H9 (cell line): ENCODE measurements at regions not wholly inside any gene's neighbourhood (a gene's known extent, or its start where the extent isn't known, plus 50 kb on each side); places are given as distances from the start of the nearest gene placed in this dataset.
"Not testable (repeated sequence)": the region's sequence is repeated elsewhere in the genome, so short reads cannot be mapped to it uniquely, and the experiment has no call there.

Experiments used
- DNase-seq: peaks from one replicate; pipeline ENCODE4 v3.0.0-alpha.2; 2017
- H2AFZ ChIP-seq: one replicate; pipeline ENCODE4 v1.6.1; 2013; ENCODE audit warnings: mild to moderate bottlenecking, low read length, control low read depth, moderate library complexity
- H2AK5ac ChIP-seq: 2 replicates; pipeline ENCODE4 v1.6.1; 2013; ENCODE audit warnings: low read length, control low read depth, mixed read lengths; ENCODE audit not compliant: insufficient read length
- H2BK120ac ChIP-seq: one replicate; pipeline ENCODE4 v1.6.1; 2013; ENCODE audit warnings: low read depth, mild to moderate bottlenecking, low read length, control low read depth, inconsistent platforms; ENCODE audit not compliant: poor library complexity, severe bottlenecking
- H2BK12ac ChIP-seq: 2 replicates; pipeline ENCODE4 v1.6.1; 2013; ENCODE audit warnings: low read length, control low read depth, mixed read lengths, low read depth; ENCODE audit not compliant: insufficient read length
- H2BK15ac ChIP-seq: 2 replicates; pipeline ENCODE4 v1.6.1; 2013; ENCODE audit warnings: low read depth, low read length, control low read depth
- H2BK20ac ChIP-seq: one replicate; pipeline ENCODE4 v1.6.1; 2013; ENCODE audit warnings: low read depth, mild to moderate bottlenecking, low read length, control low read depth, inconsistent platforms; ENCODE audit not compliant: poor library complexity, severe bottlenecking
- H2BK5ac ChIP-seq: 2 replicates; pipeline ENCODE4 v1.6.1; 2013; ENCODE audit warnings: low read length, control low read depth, mixed read lengths; ENCODE audit not compliant: insufficient read length
- H3K14ac ChIP-seq: 2 replicates; pipeline ENCODE4 v1.6.1; 2013; ENCODE audit warnings: low read length, control low read depth; ENCODE audit not compliant: insufficient read depth
- H3K18ac ChIP-seq: 2 replicates; pipeline ENCODE4 v1.6.1; 2013; ENCODE audit warnings: low read depth, mild to moderate bottlenecking, mixed read lengths, low read length, control low read depth; ENCODE audit not compliant: insufficient read length
- H3K23ac ChIP-seq: 2 replicates; pipeline ENCODE4 v1.6.1; 2013; ENCODE audit warnings: low read length, control low read depth, mixed read lengths, low read depth; ENCODE audit not compliant: insufficient read length
- H3K23me2 ChIP-seq: 2 replicates; pipeline ENCODE4 v1.6.1; 2013; ENCODE audit warnings: low read depth, mild to moderate bottlenecking, mixed read lengths, low read length, control low read depth; ENCODE audit not compliant: insufficient read length, poor library complexity, severe bottlenecking
- H3K27ac ChIP-seq: 2 replicates; pipeline ENCODE4 v1.5.1; 2013; ENCODE audit warnings: low read length, control low read depth, mixed read lengths, low read depth; ENCODE audit not compliant: insufficient read length
- H3K27me3 ChIP-seq: 2 replicates; pipeline ENCODE4 v1.6.1; 2013; ENCODE audit warnings: low read length, control low read depth, inconsistent platforms; ENCODE audit not compliant: insufficient read depth
- H3K4ac ChIP-seq: 2 replicates; pipeline ENCODE4 v1.6.1; 2013; ENCODE audit warnings: low read depth, mild to moderate bottlenecking, control low read depth, inconsistent platforms, low read length, moderate library complexity
- H3K4me1 ChIP-seq: 2 replicates; pipeline ENCODE4 v1.6.1; 2013; ENCODE audit warnings: low read length, control low read depth, inconsistent platforms; ENCODE audit not compliant: insufficient read depth
- H3K4me2 ChIP-seq: 2 replicates; pipeline ENCODE4 v1.6.1; 2013; ENCODE audit warnings: low read length, control low read depth, mixed read lengths; ENCODE audit not compliant: insufficient read length, insufficient read depth
- H3K56ac ChIP-seq: 2 replicates; pipeline ENCODE4 v1.6.1; 2013; ENCODE audit warnings: low read depth, mild to moderate bottlenecking, mixed read lengths, low read length, control low read depth; ENCODE audit not compliant: insufficient read length
- H3K79me1 ChIP-seq: 2 replicates; pipeline ENCODE4 v1.6.1; 2013; ENCODE audit warnings: low read depth, mild to moderate bottlenecking, moderate library complexity, low read length, control low read depth, inconsistent platforms; ENCODE audit not compliant: insufficient read depth, poor library complexity, severe bottlenecking
- H3K79me2 ChIP-seq: 2 replicates; pipeline ENCODE4 v1.6.1; 2013; ENCODE audit warnings: low read length, control low read depth, inconsistent platforms; ENCODE audit not compliant: insufficient read depth
- H3K9ac ChIP-seq: 2 replicates; pipeline ENCODE4 v1.6.1; 2013; ENCODE audit warnings: low read length, control low read depth, mixed read lengths; ENCODE audit not compliant: insufficient read length; ENCODE audit errors: extremely low read depth
- H3K9me3 ChIP-seq: one replicate; pipeline ENCODE4 v1.6.1; 2013; ENCODE audit warnings: low read depth, low read length, inconsistent platforms; ENCODE audit not compliant: control insufficient read depth
- H3T11ph ChIP-seq: one replicate; pipeline ENCODE4 v1.6.1; 2013; ENCODE audit warnings: mild to moderate bottlenecking, low read length, control low read depth, inconsistent platforms
- H4K20me1 ChIP-seq: one replicate; pipeline ENCODE4 v1.6.1; 2013; ENCODE audit not compliant: control insufficient read depth, insufficient read length, insufficient read depth
- H4K5ac ChIP-seq: 2 replicates; pipeline ENCODE4 v1.6.1; 2013; ENCODE audit warnings: low read depth, mild to moderate bottlenecking, mixed read lengths, low read length, control low read depth; ENCODE audit not compliant: insufficient read length
- H4K8ac ChIP-seq: replicated peaks from 2 replicates; pipeline ENCODE4 v1.6.1; 2013; ENCODE audit warnings: low read length, control low read depth, mixed read lengths, low read depth; ENCODE audit not compliant: insufficient read length
- H4K91ac ChIP-seq: 2 replicates; pipeline ENCODE4 v1.6.1; 2013; ENCODE audit warnings: low read depth, mild to moderate bottlenecking, moderate library complexity, mixed read lengths, low read length, control low read depth; ENCODE audit not compliant: insufficient read length
- H3K27ac Mint-ChIP-seq, 3 experiments: 2 replicates in 2 of 3; 3 replicates in 1 of 3; pipeline ENCODE4 v1.8.0; 2020 to 2021; ENCODE audit warnings: mixed read lengths in 3 of 3, mild to moderate bottlenecking in 1 of 3, moderate library complexity in 1 of 3
- H3K27me3 Mint-ChIP-seq: 2 replicates; pipeline ENCODE4 v1.8.0; 2021; ENCODE audit warnings: low read depth, mild to moderate bottlenecking, moderate library complexity, mixed read lengths
- H3K36me3 Mint-ChIP-seq, 3 experiments: 2 replicates in 2 of 3; 3 replicates in 1 of 3; pipeline ENCODE4 v1.8.0; 2020 to 2021; ENCODE audit warnings: low read depth in 3 of 3, mixed read lengths in 3 of 3; ENCODE audit not compliant: insufficient read depth in 1 of 3
- H3K4me1 Mint-ChIP-seq, 2 experiments: 2 replicates each; pipeline ENCODE4 v1.8.0; 2020; ENCODE audit warnings: mixed read lengths in 2 of 2
- H3K4me3 Mint-ChIP-seq, 2 experiments: 2 replicates in 1 of 2; 3 replicates in 1 of 2; pipeline ENCODE4 v1.8.0; 2020 to 2021; ENCODE audit warnings: mild to moderate bottlenecking in 2 of 2, mixed read lengths in 2 of 2, moderate library complexity in 1 of 2
- H3K9me3 Mint-ChIP-seq, 2 experiments: 2 replicates in 1 of 2; 3 replicates in 1 of 2; pipeline ENCODE4 v1.8.0; 2020; ENCODE audit warnings: mild to moderate bottlenecking in 2 of 2, mixed read lengths in 2 of 2, moderate library complexity in 1 of 2
- CTCF ChIP-seq: fragments of 200-600 bp; sonication (generic); conservative IDR thresholded peaks from 3 replicates; pipeline ENCODE4 v1.8.0; 2021; ENCODE audit warnings: antibody characterized with exemption, mild to moderate bottlenecking
- WGBS: extraction: QIAGEN DNeasy Blood & Tissue Kit; methylation state at CpG from one replicate; pipeline ENCODE4 v1.1.7; 2013; ENCODE audit warnings: missing lambda C conversion rate, low lambda C conversion rate, mixed read lengths; ENCODE audit not compliant: insufficient read length; ENCODE audit errors: extremely low coverage; 5-methylcytosine and 5-hydroxymethylcytosine counted together

- no peaks in the 10 kb centered on the region for H3K23me2 ChIP-seq
- Mint-ChIP-seq H3K36me3 (peaks cover 2 to 6% (median 6%) of the 10 kb centered on the region in 3 experiments; a peak in 3 of 7 replicates), H3K27me3 (no peaks in the 10 kb centered on the region), H3K9me3 (peaks cover 3 to 6% of the 10 kb centered on the region in 2 experiments; a peak in 3 of 5 replicates), H3K4me3 (no peak overlapping the region), H3K4me1 (peaks cover 19% of the 10 kb centered on the region in 2 experiments), H3K27ac (0 out of 7 replicates have a peak overlapping the region, but pooled peaks of 1 of the 3 experiments have one; percentile 60)
- H3K4me1 ChIP-seq, result no peaks in the 10 kb centered on the region
- DNase-seq, result no peak
- H2BK20ac ChIP-seq, result no peak overlapping the region
- no peak overlapping the region for H2BK120ac ChIP-seq
- no peak overlapping the region for H3K18ac ChIP-seq
- H3K79me2 ChIP-seq, result no peaks in the 10 kb centered on the region
- H4K8ac ChIP-seq, result no peak overlapping the region
- no peak overlapping the region for H3K14ac ChIP-seq
- H2BK5ac ChIP-seq, result no peak overlapping the region
- H3K27ac ChIP-seq, result no peak overlapping the region
- H2BK12ac ChIP-seq, result no peak overlapping the region
- H3K79me1 ChIP-seq, result no peaks in the 10 kb centered on the region
- H3K9me3 ChIP-seq, result no peaks in the 10 kb centered on the region
- H3T11ph ChIP-seq, result no peak overlapping the region
- H3K27me3 ChIP-seq, result no peaks in the 10 kb centered on the region
- H4K5ac ChIP-seq, result no peak overlapping the region
- H4K20me1 ChIP-seq, result no peaks in the 10 kb centered on the region
- no peak overlapping the region for H3K4me2 ChIP-seq
- no peak overlapping the region for H4K91ac ChIP-seq
- H2BK15ac ChIP-seq, result no peak overlapping the region
- H2AK5ac ChIP-seq, result no peak overlapping the region
- H3K4ac ChIP-seq, result no peak overlapping the region
- WGBS, result no CpG with 5 or more reads among the region's 5 CpGs
- no peak overlapping the region for H3K23ac ChIP-seq
- no peak for TF ChIP-seq CTCF
- no peak overlapping the region for H2AFZ ChIP-seq
- no peak overlapping the region for H3K56ac ChIP-seq
- H3K9ac ChIP-seq, result no peak overlapping the region
Observed at GRCh38 chrX:4622486-4623167, 909.2 kb upstream of the PRKX start.

GRCh38 chrX:4613651-4614050, 900.2 kb upstream of the PRKX start:
- not testable (repeated sequence) for H3K23me2 ChIP-seq, DNase-seq, H3K4me3 Mint-ChIP-seq, H2BK12ac ChIP-seq, H3K14ac ChIP-seq, H3K79me1 ChIP-seq, H2AK5ac ChIP-seq, H3K9ac ChIP-seq, H4K20me1 ChIP-seq, H3K56ac ChIP-seq, H4K91ac ChIP-seq, H4K8ac ChIP-seq, H3K4me1 ChIP-seq, H3T11ph ChIP-seq, H3K27me3 Mint-ChIP-seq, H2BK20ac ChIP-seq, H3K18ac ChIP-seq, H3K9me3 ChIP-seq, H2AFZ ChIP-seq, H3K4me2 ChIP-seq, H3K23ac ChIP-seq, H3K27me3 ChIP-seq, H2BK5ac ChIP-seq, H4K5ac ChIP-seq, H2BK120ac ChIP-seq, H3K27ac ChIP-seq, H2BK15ac ChIP-seq, H3K79me2 ChIP-seq, H3K4ac ChIP-seq
- WGBS, result no CpG with 5 or more reads among the region's 2 CpGs
- Mint-ChIP-seq H3K36me3 (peaks cover 8 to 13% (median 11%) of the 10 kb centered on the region in 3 experiments), H3K4me1 (peaks cover 13% of the 10 kb centered on the region in 2 experiments), H3K9me3 (peaks cover 14 to 18% of the 10 kb centered on the region in 2 experiments), H3K27ac (peak overlapping the region in 1 of 3 experiments; percentile 59; a peak in 1 of 7 replicates)
